RWPE1 (cell line): ENCODE measurements at regions not wholly inside any gene's neighbourhood (a gene's known extent, or its start where the extent isn't known, plus 50 kb on each side); places are given as distances from the start of the nearest gene placed in this dataset.

Experiments used
- CTCF ChIA-PET: fragments of 350-600 bp; sonication (Branson Sonifier 250); formaldehyde crosslinking; extraction: SDS; loops from one replicate; lab custom pipeline; 2021; lab: Yijun Ruan, JAX
- POLR2A ChIA-PET: fragments of 400-600 bp; formaldehyde crosslinking; extraction: SDS; loops from one replicate; lab custom pipeline; 2020; ENCODE audit warnings: antibody characterized with exemption; ENCODE audit not compliant: low non-redundant PET; lab: Yijun Ruan, JAX
- DNase-seq: peaks from one replicate; pipeline ENCODE4 v3.0.0; 2012; ENCODE audit warnings: low spot score
- H3K27ac ChIP-seq: fragments of 450-650 bp; 2 replicates; pipeline ENCODE4 v1.5.1; 2017
- CTCF ChIP-seq: fragments of 450-650 bp; conservative IDR thresholded peaks from 2 replicates; pipeline ENCODE4 v1.5.1; 2017; ENCODE audit warnings: low read depth, mild to moderate bottlenecking

- ChIA-PET CTCF (interaction anchor here (0.8 kb wide), 1 partner anchor 42 kb away, joined by 5 read pairs; no protein-coding TSS in a partner anchor), POLR2A (no interaction called here)
- DNase-seq, result no peak
- H3K27ac ChIP-seq, result no peak overlapping the region
- TF ChIP-seq CTCF, result no peak
These were observed 171.2 kb downstream of the ETS2 start for GRCh38 chr21:38976900-38977299.

- ChIA-PET POLR2A (no interaction called here), CTCF (no interaction called here)
- H3K27ac ChIP-seq, result no peak overlapping the region
- DNase-seq, result no peak
- TF ChIP-seq CTCF, result no peak
These were observed 167.8 kb downstream of the ETS2 start for GRCh38 chr21:38973552-38973951.

- ChIA-PET POLR2A (no interaction called here), CTCF (no interaction called here)
- DNase-seq, result no peak
- no peak overlapping the region for H3K27ac ChIP-seq
- TF ChIP-seq CTCF, result no peak
These were observed 166.3 kb downstream of the ETS2 start for GRCh38 chr21:38972078-38972477.

GRCh38 chr21:38970765-38971164 lies 165.0 kb downstream of the ETS2 start:
- POLR2A ChIA-PET, result no interaction called here
- CTCF ChIA-PET, result no interaction called here
- no peak for TF ChIP-seq CTCF
- no peak for DNase-seq
- no peak overlapping the region for H3K27ac ChIP-seq

- H3K27ac ChIP-seq, result no peak overlapping the region
- DNase-seq, result no peak
- no peak for TF ChIP-seq CTCF
- CTCF ChIA-PET, result interaction anchor here (0.5 kb wide), 1 partner anchor 9 kb away, joined by 3 read pairs; no protein-coding TSS in a partner anchor
- POLR2A ChIA-PET, result interaction anchor here (0.5 kb wide), 1 partner anchor 155 kb away, joined by 3 read pairs; no protein-coding TSS in a partner anchor
These were observed 163.3 kb downstream of the ETS2 start for GRCh38 chr21:38968887-38969543.

- no peak for DNase-seq
- H3K27ac ChIP-seq, result no peak overlapping the region
- ChIA-PET CTCF (no interaction called here), POLR2A (no interaction called here)
- no peak for TF ChIP-seq CTCF
These were observed 160.3 kb downstream of the ETS2 start for GRCh38 chr21:38965910-38966504.
